ENCODE measurements at regions not wholly inside any gene's neighbourhood (a gene's known extent, or its start where the extent isn't known, plus 50 kb on each side); places are given as distances from the start of the nearest gene placed in this dataset.

DNA sequence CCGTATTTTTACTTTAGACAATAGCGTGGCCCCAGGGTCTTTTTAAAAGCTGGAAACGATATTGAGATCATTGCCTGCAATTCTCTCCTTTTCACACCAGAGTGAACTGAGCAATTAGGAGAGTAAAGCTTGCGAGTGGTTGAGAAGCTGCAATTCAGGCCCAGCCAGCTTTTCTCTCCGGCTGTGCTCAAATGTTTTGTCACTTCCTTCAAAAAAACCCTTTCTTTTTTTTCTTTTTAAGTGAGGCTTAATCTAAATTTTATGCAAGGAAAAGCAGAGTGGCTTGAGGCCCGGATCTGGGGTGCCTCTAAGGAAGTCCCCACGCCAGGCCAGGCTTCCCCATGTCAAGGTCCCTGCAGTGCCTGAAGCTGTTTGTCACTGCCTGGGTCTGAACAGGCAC is 433.9 kb downstream of the GLRX3 start:
- no peak for DNase-seq (ENCODE audit: low spot score)
- in situ Hi-C loops (cut with MboI; ENCODE audit: low pct_unique_long_range_greater_than_20kb, low sequenced_read_pairs, unreplicated experiment) = no loop called here
- TF ChIP-seq, protein P1, sequence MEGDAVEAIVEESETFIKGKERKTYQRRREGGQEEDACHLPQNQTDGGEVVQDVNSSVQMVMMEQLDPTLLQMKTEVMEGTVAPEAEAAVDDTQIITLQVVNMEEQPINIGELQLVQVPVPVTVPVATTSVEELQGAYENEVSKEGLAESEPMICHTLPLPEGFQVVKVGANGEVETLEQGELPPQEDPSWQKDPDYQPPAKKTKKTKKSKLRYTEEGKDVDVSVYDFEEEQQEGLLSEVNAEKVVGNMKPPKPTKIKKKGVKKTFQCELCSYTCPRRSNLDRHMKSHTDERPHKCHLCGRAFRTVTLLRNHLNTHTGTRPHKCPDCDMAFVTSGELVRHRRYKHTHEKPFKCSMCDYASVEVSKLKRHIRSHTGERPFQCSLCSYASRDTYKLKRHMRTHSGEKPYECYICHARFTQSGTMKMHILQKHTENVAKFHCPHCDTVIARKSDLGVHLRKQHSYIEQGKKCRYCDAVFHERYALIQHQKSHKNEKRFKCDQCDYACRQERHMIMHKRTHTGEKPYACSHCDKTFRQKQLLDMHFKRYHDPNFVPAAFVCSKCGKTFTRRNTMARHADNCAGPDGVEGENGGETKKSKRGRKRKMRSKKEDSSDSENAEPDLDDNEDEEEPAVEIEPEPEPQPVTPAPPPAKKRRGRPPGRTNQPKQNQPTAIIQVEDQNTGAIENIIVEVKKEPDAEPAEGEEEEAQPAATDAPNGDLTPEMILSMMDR (IDR thresholded peaks at IDR 0.05; ENCODE audit: extremely low read depth, insufficient read depth, missing control alignments) = no peak

DNA sequence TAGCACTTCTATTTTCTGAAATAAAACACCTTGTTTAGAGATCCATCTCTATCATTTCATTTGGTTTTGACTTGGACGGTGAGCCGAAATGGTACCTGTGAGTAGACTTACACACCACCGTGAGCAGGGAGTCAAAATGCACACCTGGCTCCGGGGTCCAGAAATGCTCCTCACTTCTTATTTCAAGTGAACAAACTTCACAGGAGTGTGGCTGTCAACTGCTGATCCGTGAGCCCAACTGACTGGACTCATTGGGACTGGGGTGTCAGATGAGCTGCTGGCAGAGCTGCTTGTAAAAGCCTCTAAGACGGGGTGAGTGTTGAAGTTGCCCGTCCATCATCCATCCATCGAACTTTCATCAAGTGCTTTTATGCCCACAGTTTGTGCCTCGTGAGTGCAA is 435.5 kb downstream of the GLRX3 start:
- no peak for DNase-seq (ENCODE audit: low spot score)
- TF ChIP-seq, protein P1 (IDR thresholded peaks at IDR 0.05; ENCODE audit: extremely low read depth, insufficient read depth, missing control alignments) = no peak
- in situ Hi-C loops (cut with MboI; ENCODE audit: low pct_unique_long_range_greater_than_20kb, low sequenced_read_pairs, unreplicated experiment) = no loop called here

DNA sequence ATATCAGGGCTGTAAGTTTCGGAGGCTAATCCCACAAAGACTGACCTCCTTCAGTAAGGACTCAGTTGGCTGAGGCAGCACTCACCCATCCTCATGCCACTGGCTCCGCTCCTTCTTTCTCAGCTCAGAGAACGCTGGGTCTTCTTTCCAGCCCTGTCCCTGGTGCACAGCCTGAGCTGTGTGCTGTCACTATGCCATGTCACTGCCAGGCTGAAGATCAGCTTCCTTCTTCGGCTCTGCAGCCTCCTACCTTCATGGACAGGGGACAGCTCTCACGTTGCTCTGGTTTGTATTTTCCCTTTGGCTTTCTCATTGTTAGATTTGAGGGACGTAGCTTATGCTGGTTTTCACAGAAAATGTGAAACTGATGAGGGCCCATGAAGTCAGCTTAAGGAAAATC is 437.3 kb downstream of the GLRX3 start:
- TF ChIP-seq, protein P1 (IDR thresholded peaks at IDR 0.05; ENCODE audit: extremely low read depth, insufficient read depth, missing control alignments) = no peak
- DNase-seq (ENCODE audit: low spot score) = no peak
- in situ Hi-C loops (cut with MboI; ENCODE audit: low pct_unique_long_range_greater_than_20kb, low sequenced_read_pairs, unreplicated experiment) = no loop called here

DNA sequence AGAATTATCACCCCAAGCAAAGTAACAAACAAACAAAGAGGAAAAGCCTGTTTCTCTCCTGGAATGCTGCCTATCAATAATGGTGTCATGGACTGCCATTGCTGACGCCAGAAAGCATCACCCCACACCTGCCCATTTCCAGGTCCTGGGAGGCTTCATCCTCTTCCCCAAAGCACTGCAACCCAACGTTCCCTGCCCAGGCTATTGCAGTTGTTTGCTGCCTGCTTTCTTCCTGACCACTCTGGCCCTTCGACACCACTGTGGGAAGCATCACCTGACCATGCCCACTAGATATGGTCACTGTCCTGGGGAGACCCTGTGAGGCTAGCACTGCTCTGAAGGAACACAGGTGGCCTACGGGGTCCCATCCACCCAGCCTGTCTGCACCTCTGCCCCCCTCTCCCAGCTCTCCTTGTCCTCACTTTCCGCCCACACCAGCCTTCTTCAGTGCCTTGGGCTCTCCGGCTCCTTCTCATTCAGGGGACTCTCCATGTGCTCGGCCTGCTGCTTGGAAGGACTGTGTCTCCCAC is 439.6 kb downstream of the GLRX3 start:
- in situ Hi-C loops (cut with MboI; ENCODE audit: low pct_unique_long_range_greater_than_20kb, low sequenced_read_pairs, unreplicated experiment) = no loop called here
- DNase-seq (ENCODE audit: low spot score) = no peak
- TF ChIP-seq, protein P1 (IDR thresholded peaks at IDR 0.05; ENCODE audit: extremely low read depth, insufficient read depth, missing control alignments) = no peak

DNA sequence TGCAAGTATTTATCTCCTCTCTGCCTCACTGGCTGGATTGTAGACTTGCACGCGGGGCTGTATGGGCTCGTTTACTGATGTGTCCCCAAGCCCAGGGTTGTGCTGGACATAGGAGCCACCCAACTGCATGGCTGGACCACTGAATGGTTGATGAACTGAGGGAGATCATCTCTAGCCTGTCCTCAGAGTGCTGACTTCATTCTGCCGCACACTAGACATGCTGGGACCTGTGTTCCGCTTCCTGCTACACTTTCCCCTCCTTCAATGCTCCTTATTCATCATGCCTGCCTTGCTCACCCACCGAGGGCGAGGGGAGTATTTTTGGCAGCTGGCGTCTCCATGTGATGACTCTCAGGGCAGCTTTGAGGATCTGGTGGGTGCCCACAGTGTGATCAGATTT is 440.2 kb downstream of the GLRX3 start:
- in situ Hi-C loops (cut with MboI; ENCODE audit: low pct_unique_long_range_greater_than_20kb, low sequenced_read_pairs, unreplicated experiment) = no loop called here
- TF ChIP-seq, protein P1 (IDR thresholded peaks at IDR 0.05; ENCODE audit: extremely low read depth, insufficient read depth, missing control alignments) = no peak
- no peak for DNase-seq (ENCODE audit: low spot score)

DNA sequence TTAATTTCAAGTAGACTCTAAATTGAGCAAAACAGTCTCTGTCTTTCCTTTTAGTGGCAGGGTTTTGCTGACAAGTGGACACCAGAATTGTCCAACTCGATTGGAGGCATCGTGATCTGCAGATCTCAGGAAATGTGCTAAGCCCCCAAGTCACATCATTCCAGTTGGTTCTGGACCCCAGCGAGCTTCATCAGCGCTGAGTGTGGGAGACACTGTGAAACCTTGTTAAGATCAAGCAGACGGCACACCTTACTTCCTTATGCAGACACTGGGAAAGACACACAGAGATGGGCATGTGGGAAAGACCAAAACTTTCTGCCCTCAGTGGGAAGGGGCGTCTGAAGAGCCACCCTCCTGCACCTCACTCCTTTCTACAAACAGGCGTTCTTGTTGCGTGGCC is 440.8 kb downstream of the GLRX3 start:
- in situ Hi-C loops (cut with MboI; ENCODE audit: low pct_unique_long_range_greater_than_20kb, low sequenced_read_pairs, unreplicated experiment) = no loop called here
- TF ChIP-seq, protein P1 (IDR thresholded peaks at IDR 0.05; ENCODE audit: extremely low read depth, insufficient read depth, missing control alignments) = no peak
- DNase-seq (ENCODE audit: low spot score) = no peak
